GM12878 (cell line): ENCODE measurements at regions not wholly inside any gene's neighbourhood (a gene's known extent, or its start where the extent isn't known, plus 50 kb on each side); places are given as distances from the start of the nearest gene placed in this dataset.

Experiments used
- ATAC-seq: fragments of 200-7000 bp; cut with Tn5 transposase; 3 replicates; pipeline ENCODE4 v1.9.1; 2020; ENCODE audit warnings: mild to moderate bottlenecking, moderate library complexity
- BruUV-seq: library from RNA; stranded (reverse); fragments of 400-500 nt; replicated peaks from 2 replicates; lab custom pipeline; 2021; lab: Mats Ljungman, UMichigan
- CTCF ChIA-PET: fragments of 300-600 bp; sonication (Branson Sonifier 250); formaldehyde crosslinking; extraction: SDS; loops from one replicate; lab custom pipeline; 2021; ENCODE audit warnings: inconsistent platforms; lab: Yijun Ruan, JAX
- POLR2A ChIA-PET: fragments of 350-600 bp; formaldehyde crosslinking; extraction: SDS; loops from one replicate; lab custom pipeline; 2021; ENCODE audit warnings: inconsistent platforms; lab: Charles Lee
- RAD21 ChIA-PET: fragments of 300-600 bp; sonication (Branson Sonifier 250); formaldehyde crosslinking; loops from one replicate; lab custom pipeline; 2023; ENCODE audit warnings: antibody characterized with exemption; ENCODE audit not compliant: unreplicated experiment; lab: Charles Lee
- SMC1A ChIA-PET: fragments of 300-600 bp; sonication (Branson Sonifier 250); formaldehyde crosslinking; loops from one replicate; lab custom pipeline; 2023; ENCODE audit not compliant: unreplicated experiment, uncharacterized antibody; lab: Charles Lee
- DNase-seq: peaks from one replicate; pipeline ENCODE4 v3.0.0-alpha.2; 2011; ENCODE audit warnings: low read depth, low spot score
- FAIRE-seq: peaks from 3 replicates; lab custom pipeline; 2011; peaks lifted over from hg19 to GRCh38; lab: Jason Lieb, UNC
- H2AFZ ChIP-seq: 2 replicates; pipeline ENCODE4 v1.6.0; 2011; ENCODE audit warnings: low read depth, low read length, control low read depth; ENCODE audit not compliant: control insufficient read depth
- H3K27ac ChIP-seq: 2 replicates; pipeline ENCODE4 v1.5.1; 2011; ENCODE audit warnings: control low read depth; ENCODE audit not compliant: control insufficient read depth, insufficient read depth
- H3K27me3 ChIP-seq, 2 experiments: replicated peaks in 1 of 2; 2 replicates each; pipeline versions ENCODE4 v1.6.0 to v1.6.1; 2011; ENCODE audit warnings: low read length in 1 of 2; ENCODE audit not compliant: control insufficient read depth in 2 of 2, insufficient read depth in 2 of 2
- H3K36me3 ChIP-seq, 2 experiments: 2 replicates each; pipeline ENCODE4 v1.5.1; 2011; ENCODE audit warnings: low read length in 1 of 2; ENCODE audit not compliant: control insufficient read depth in 2 of 2, insufficient read depth in 2 of 2
- H3K4me1 ChIP-seq: 2 replicates; pipeline ENCODE4 v1.6.1; 2011; ENCODE audit warnings: mild to moderate bottlenecking, low read length, moderate library complexity, mixed read lengths; ENCODE audit not compliant: control insufficient read depth, insufficient read depth
- H3K4me2 ChIP-seq: 2 replicates; pipeline ENCODE4 v1.6.0; 2011; ENCODE audit warnings: control low read depth; ENCODE audit not compliant: control insufficient read depth, insufficient read depth
- H3K4me3 ChIP-seq: fragments of 200-600 bp; sonication (generic); 2 replicates; pipeline ENCODE4 v1.5.1; 2016
- H3K79me2 ChIP-seq: 2 replicates; pipeline ENCODE4 v1.6.0; 2011; ENCODE audit warnings: low read length; ENCODE audit not compliant: control insufficient read depth, insufficient read depth
- H3K9ac ChIP-seq: 2 replicates; pipeline ENCODE4 v1.8.0; 2011; ENCODE audit warnings: low read length, control low read depth, mixed read lengths; ENCODE audit not compliant: control insufficient read depth, insufficient read depth
- H3K9me3 ChIP-seq: replicated peaks from 3 replicates; pipeline ENCODE4 v1.5.1; 2011; ENCODE audit warnings: mild to moderate bottlenecking, low read length; ENCODE audit not compliant: control insufficient read depth, insufficient read depth
- H4K20me1 ChIP-seq: 2 replicates; pipeline ENCODE4 v1.6.0; 2011; ENCODE audit not compliant: control insufficient read depth, insufficient read depth
- CUX1 ChIP-seq: IDR thresholded peaks from 2 replicates; pipeline ENCODE4 v1.6.1; 2012; ENCODE audit warnings: improper control_type of control experiment, low read depth, low read length; ENCODE audit not compliant: insufficient replicate concordance
- KDM1A ChIP-seq: fragments of 200-600 bp; sonication (generic); IDR thresholded peaks from 2 replicates; pipeline ENCODE4 v1.6.1; 2016; ENCODE audit warnings: borderline replicate concordance
- MEF2A ChIP-seq: IDR thresholded peaks from 2 replicates; pipeline ENCODE4 v1.6.1; 2011; ENCODE audit warnings: low read depth, mild to moderate bottlenecking, low read length, moderate library complexity; ENCODE audit not compliant: insufficient read depth
- MLLT1 ChIP-seq: fragments of 450-650 bp; IDR thresholded peaks from 2 replicates; pipeline ENCODE4 v1.6.1; 2016; ENCODE audit warnings: mild to moderate bottlenecking
- NR2C2 ChIP-seq: IDR thresholded peaks from 2 replicates; pipeline ENCODE4 v1.6.1; 2011; ENCODE audit warnings: borderline replicate concordance, low read depth; ENCODE audit not compliant: control insufficient read depth, insufficient read length
- RELA ChIP-seq: fragments of 450-650 bp; IDR thresholded peaks from 2 replicates; pipeline ENCODE4 v1.8.0; 2014; ENCODE audit warnings: borderline replicate concordance; ENCODE audit not compliant: partially characterized antibody
- SREBF1 ChIP-seq: IDR thresholded peaks from 2 replicates; pipeline ENCODE4 v1.6.1; 2012; ENCODE audit warnings: mild to moderate bottlenecking, low read length
- TAF1 ChIP-seq: IDR thresholded peaks from 2 replicates; pipeline ENCODE4 v1.6.1; 2011; ENCODE audit warnings: mild to moderate bottlenecking, low read depth, low read length, borderline replicate concordance
- ZNF592 ChIP-seq: fragments of 450-650 bp; IDR thresholded peaks from 2 replicates; pipeline ENCODE4 v1.6.1; 2017; ENCODE audit warnings: mild to moderate bottlenecking, moderate library complexity
- WGBS: methylation state at CpG from one replicate; pipeline ENCODE4 v1.1.6; 2016; ENCODE audit warnings: low lambda C conversion rate; ENCODE audit not compliant: insufficient replicate concordance, insufficient coverage; ENCODE audit errors: missing lambda C conversion rate; 5-methylcytosine and 5-hydroxymethylcytosine counted together
- in situ Hi-C: fragments of 300-500 bp; cut with MboI; formaldehyde crosslinking; loops from 9 replicates; pipeline ENCODE4 v1.14.3; 2018; ENCODE audit warnings: mixed read lengths
- intact Hi-C: fragments of 100-400 bp; cut with micrococcal nuclease; formaldehyde crosslinking; loops from one replicate; pipeline ENCODE4 v1.14.2; 2022; ENCODE audit not compliant: unreplicated experiment

GRCh38 chr20:63118303-63119120 is 97.4 kb downstream of the YTHDF1 start (continued):
- TF ChIP-seq CUX1 = no peak
- no peak for TF ChIP-seq MEF2A

GRCh38 chr20:63117661-63118302 is 98.1 kb downstream of the YTHDF1 start:
- ATAC-seq (no peak), FAIRE-seq (no peak), DNase-seq (no peak)
- ChIA-PET SMC1A (no interaction called here), RAD21 (no interaction called here), CTCF (no interaction called here), POLR2A (no interaction called here)
- no peaks in the 10 kb centered on the region for H3K9me3 ChIP-seq
- H4K20me1 ChIP-seq = no peaks in the 10 kb centered on the region
- no peak overlapping the region for H2AFZ ChIP-seq
- no peak overlapping the region for H3K9ac ChIP-seq
- no peak overlapping the region for H3K4me2 ChIP-seq
- in situ Hi-C loops = no loop called here
- intact Hi-C loops = no loop called here
- H3K4me3 ChIP-seq = no peak overlapping the region
- 46% methylated on average over 25 of the region's 25 CpGs for WGBS
- H3K27me3 ChIP-seq = 0 out of 4 replicates have a peak, but pooled peaks cover 0 to 1% of the 10 kb centered on the region in 2 experiments
- no peaks in the 10 kb centered on the region for H3K4me1 ChIP-seq
- BruUV-seq = no TSS peak
- H3K79me2 ChIP-seq = no peaks in the 10 kb centered on the region
- H3K36me3 ChIP-seq = no peaks in the 10 kb centered on the region
- H3K27ac ChIP-seq = no peak overlapping the region
- TF ChIP-seq NR2C2 (no peak), ZNF592 (no peak), RELA (no peak), KDM1A (no peak), MEF2A (no peak), TAF1 (no peak), MLLT1 (no peak), SREBF1 (no peak)
